ENCODE measurements at regions not wholly inside any gene's neighbourhood (a gene's known extent, or its start where the extent isn't known, plus 50 kb on each side); places are given as distances from the start of the nearest gene placed in this dataset.

GRCh38 chr5:110329955-110330525 lies 396.4 kb downstream of the TMEM232 start:
- DNase-seq, result no peak

- DNase-seq, result no peak
These were observed 393.1 kb downstream of the TMEM232 start for GRCh38 chr5:110333384-110333783.

- DNase-seq, result no peak
These were observed 391.0 kb downstream of the TMEM232 start for GRCh38 chr5:110335361-110336066.

GRCh38 chr5:110338341-110339083 lies 388.0 kb downstream of the TMEM232 start:
- DNase-seq, result no peak

- DNase-seq, result no peak
These were observed 387.1 kb downstream of the TMEM232 start for GRCh38 chr5:110339399-110339798.

- no peak for DNase-seq
These were observed 384.6 kb downstream of the TMEM232 start for GRCh38 chr5:110341836-110342235.

GRCh38 chr5:110342683-110343082 lies 383.8 kb downstream of the TMEM232 start:
- DNase-seq, result no peak

GRCh38 chr5:110343616-110344015 lies 382.9 kb downstream of the TMEM232 start:
- no peak for DNase-seq

- no peak for DNase-seq
These were observed 380.8 kb downstream of the TMEM232 start for GRCh38 chr5:110345623-110346022.

- DNase-seq, result no peak
These were observed 379.5 kb downstream of the TMEM232 start for GRCh38 chr5:110346893-110347358.

- DNase-seq, result no peak
These were observed 378.7 kb downstream of the TMEM232 start for GRCh38 chr5:110347781-110348180.

- no peak for DNase-seq
These were observed 375.0 kb downstream of the TMEM232 start for GRCh38 chr5:110351430-110351829.

GRCh38 chr5:110354311-110354710 lies 372.2 kb downstream of the TMEM232 start:
- no peak for DNase-seq

GRCh38 chr5:110354915-110355644 lies 371.4 kb downstream of the TMEM232 start:
- DNase-seq, result no peak

GRCh38 chr5:110356677-110357076 lies 369.8 kb downstream of the TMEM232 start:
- DNase-seq, result no peak

- DNase-seq, result no peak
These were observed 367.2 kb downstream of the TMEM232 start for GRCh38 chr5:110359221-110359620.

GRCh38 chr5:110361471-110361870 lies 365.0 kb downstream of the TMEM232 start:
- no peak for DNase-seq

- DNase-seq, result no peak
These were observed 364.2 kb downstream of the TMEM232 start for GRCh38 chr5:110362261-110362660.

GRCh38 chr5:110366716-110367115 lies 359.8 kb downstream of the TMEM232 start:
- DNase-seq, result no peak
